ENCODE measurements at regions not wholly inside any gene's neighbourhood (a gene's known extent, or its start where the extent isn't known, plus 50 kb on each side); places are given as distances from the start of the nearest gene placed in this dataset.
"Not testable (repeated sequence)": the region's sequence is repeated elsewhere in the genome, so short reads cannot be mapped to it uniquely, and the experiment has no call there.

DNA sequence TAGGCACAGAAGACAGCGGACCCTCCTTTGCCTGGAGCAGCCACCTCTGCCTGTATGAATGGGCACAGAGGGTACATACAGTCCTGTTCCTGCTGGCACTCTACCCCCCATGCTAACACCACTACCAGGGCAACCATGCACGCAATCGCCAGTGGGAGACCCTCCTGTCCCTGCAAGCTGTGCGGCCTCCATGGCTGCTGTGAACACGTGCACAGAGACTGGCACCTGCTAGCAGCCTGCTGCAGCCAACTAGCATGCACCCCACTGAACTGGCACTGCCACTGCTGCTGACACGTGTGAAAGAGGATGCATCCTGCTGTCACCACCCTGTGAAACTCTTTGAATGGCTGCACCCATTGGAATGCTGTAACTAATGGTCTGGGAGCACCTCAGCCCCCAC, 885.2 kb upstream of the ARRDC3 start:
- Mint-ChIP-seq H3K4me1 (ENCODE audit: low read depth) (no peaks in the 10 kb centered on the region), H3K27me3 (no peaks in the 10 kb centered on the region), H3K9me3 (ENCODE audit: low read depth) (peaks cover 3% of the 10 kb centered on the region), H3K4me3 (ENCODE audit: low read depth) (no peak overlapping the region), H3K27ac (no peak overlapping the region), H3K36me3 (ENCODE audit: insufficient read depth) (no peaks in the 10 kb centered on the region)
- DNase-seq (ENCODE audit: low spot score, unreplicated experiment): no peak
- TF ChIP-seq, protein P1, sequence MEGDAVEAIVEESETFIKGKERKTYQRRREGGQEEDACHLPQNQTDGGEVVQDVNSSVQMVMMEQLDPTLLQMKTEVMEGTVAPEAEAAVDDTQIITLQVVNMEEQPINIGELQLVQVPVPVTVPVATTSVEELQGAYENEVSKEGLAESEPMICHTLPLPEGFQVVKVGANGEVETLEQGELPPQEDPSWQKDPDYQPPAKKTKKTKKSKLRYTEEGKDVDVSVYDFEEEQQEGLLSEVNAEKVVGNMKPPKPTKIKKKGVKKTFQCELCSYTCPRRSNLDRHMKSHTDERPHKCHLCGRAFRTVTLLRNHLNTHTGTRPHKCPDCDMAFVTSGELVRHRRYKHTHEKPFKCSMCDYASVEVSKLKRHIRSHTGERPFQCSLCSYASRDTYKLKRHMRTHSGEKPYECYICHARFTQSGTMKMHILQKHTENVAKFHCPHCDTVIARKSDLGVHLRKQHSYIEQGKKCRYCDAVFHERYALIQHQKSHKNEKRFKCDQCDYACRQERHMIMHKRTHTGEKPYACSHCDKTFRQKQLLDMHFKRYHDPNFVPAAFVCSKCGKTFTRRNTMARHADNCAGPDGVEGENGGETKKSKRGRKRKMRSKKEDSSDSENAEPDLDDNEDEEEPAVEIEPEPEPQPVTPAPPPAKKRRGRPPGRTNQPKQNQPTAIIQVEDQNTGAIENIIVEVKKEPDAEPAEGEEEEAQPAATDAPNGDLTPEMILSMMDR (IDR thresholded peaks at IDR 0.05; ENCODE audit: unreplicated experiment): no peak

DNA sequence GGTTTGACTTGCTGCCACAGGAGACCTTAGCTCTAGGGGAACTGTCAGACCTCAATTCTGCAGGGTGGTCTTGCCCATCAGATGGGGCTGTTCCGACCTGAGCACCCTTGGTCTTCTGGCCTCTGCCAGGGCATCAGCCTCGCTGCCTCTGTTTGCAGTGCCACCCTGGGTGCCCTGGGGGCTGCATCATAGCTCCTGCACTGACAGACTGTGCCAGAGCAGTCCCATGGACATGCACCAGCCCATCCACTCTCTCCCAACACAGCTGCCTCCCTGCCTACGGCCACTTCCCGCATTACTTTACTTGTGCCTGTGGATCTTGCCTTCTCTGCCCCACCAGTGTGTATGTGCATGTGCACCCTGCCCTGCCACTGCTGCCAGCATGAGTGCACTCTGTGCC, 884.7 kb upstream of the ARRDC3 start:
- DNase-seq (ENCODE audit: low spot score, unreplicated experiment): no peak
- TF ChIP-seq, protein P1 (IDR thresholded peaks at IDR 0.05; ENCODE audit: unreplicated experiment): no peak
- Mint-ChIP-seq H3K36me3 (ENCODE audit: insufficient read depth) (no peaks in the 10 kb centered on the region), H3K4me3 (ENCODE audit: low read depth) (no peak overlapping the region), H3K4me1 (ENCODE audit: low read depth) (no peaks in the 10 kb centered on the region), H3K27ac (no peak overlapping the region), H3K9me3 (ENCODE audit: low read depth) (peaks cover 3% of the 10 kb centered on the region), H3K27me3 (no peaks in the 10 kb centered on the region)

DNA sequence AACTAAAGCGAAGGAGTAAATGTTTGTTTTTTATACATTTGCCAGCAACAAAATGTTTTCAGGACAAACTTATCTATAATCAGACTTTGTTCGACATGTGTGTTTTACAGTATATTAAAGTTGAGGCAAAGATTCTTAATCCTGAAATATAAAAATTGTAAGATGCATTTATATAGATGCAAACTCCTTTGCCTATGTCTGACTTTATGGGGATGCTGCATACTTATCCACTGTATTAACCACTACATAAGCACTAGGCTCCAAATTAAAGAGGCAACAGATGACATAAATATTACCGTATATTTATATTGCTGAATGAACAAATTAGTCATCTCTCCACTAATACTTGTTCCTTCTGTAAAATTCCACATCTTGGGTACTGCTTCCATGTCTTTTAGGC, 882.7 kb upstream of the ARRDC3 start:
- DNase-seq (ENCODE audit: low spot score, unreplicated experiment): no peak
- Mint-ChIP-seq H3K4me3 (ENCODE audit: low read depth) (no peak overlapping the region), H3K27ac (no peak overlapping the region), H3K27me3 (no peaks in the 10 kb centered on the region), H3K4me1 (ENCODE audit: low read depth) (no peaks in the 10 kb centered on the region), H3K36me3 (ENCODE audit: insufficient read depth) (no peaks in the 10 kb centered on the region), H3K9me3 (ENCODE audit: low read depth) (no peaks in the 10 kb centered on the region)
- TF ChIP-seq, protein P1 (IDR thresholded peaks at IDR 0.05; ENCODE audit: unreplicated experiment): no peak

DNA sequence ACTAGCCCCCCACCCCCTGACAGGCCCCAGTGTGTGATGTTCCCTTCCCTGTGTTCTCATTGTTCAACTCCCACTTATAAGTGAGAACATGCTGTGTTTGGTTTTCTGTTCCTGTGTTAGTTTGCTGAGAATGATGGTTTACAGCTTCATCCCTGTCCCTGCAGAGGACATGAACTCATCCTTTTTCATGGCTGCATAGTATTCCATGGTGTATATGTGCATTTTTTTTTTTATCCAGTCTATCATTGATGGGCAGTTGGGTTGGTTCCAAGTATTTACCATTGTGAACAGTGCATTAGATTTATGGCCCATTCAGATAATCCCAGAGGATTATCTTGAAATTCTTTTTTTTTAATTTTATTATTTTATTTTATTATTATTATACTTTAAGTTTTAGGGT, 872.5 kb upstream of the ARRDC3 start:
- H3K36me3 Mint-ChIP-seq (ENCODE audit: insufficient read depth); H3K4me1 Mint-ChIP-seq (ENCODE audit: low read depth); H3K27me3 Mint-ChIP-seq: not testable (repeated sequence)

DNA sequence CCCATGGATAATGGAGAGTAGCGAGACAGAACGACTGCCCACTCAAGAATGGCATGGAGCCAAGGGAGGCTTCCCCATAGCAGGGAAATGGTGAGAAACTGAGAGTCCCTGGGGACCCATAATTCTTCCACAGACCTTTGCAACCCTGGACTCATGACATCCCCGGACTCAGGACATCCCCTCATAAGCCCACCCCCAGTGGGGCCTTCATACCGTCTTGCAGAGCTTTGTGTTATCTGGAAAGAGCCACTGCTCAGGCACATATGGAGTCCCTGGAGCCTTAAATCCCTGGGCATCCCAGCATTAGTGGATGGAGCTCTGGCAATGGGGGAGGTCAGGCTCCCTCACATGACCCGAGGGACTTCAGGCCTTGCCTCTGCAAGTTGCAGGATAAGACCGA, 865.4 kb upstream of the ARRDC3 start:
- DNase-seq (ENCODE audit: low spot score, unreplicated experiment): no peak
- H3K27me3 Mint-ChIP-seq: no peaks in the 10 kb centered on the region
- H3K4me1 Mint-ChIP-seq (ENCODE audit: low read depth): no peaks in the 10 kb centered on the region
- TF ChIP-seq, protein P1 (IDR thresholded peaks at IDR 0.05; ENCODE audit: unreplicated experiment): no peak
- no peak overlapping the region for H3K4me3 Mint-ChIP-seq (ENCODE audit: low read depth)
- H3K36me3 Mint-ChIP-seq (ENCODE audit: insufficient read depth): peaks cover 4% of the 10 kb centered on the region
- H3K9me3 Mint-ChIP-seq (ENCODE audit: low read depth): peaks cover 13% of the 10 kb centered on the region
- H3K27ac Mint-ChIP-seq: no peak overlapping the region

More for the DNA sequence above, 872.5 kb upstream of the ARRDC3 start:
- not testable (repeated sequence) for H3K9me3 Mint-ChIP-seq (ENCODE audit: low read depth); H3K4me3 Mint-ChIP-seq (ENCODE audit: low read depth); DNase-seq (ENCODE audit: low spot score, unreplicated experiment); H3K27ac Mint-ChIP-seq

DNA sequence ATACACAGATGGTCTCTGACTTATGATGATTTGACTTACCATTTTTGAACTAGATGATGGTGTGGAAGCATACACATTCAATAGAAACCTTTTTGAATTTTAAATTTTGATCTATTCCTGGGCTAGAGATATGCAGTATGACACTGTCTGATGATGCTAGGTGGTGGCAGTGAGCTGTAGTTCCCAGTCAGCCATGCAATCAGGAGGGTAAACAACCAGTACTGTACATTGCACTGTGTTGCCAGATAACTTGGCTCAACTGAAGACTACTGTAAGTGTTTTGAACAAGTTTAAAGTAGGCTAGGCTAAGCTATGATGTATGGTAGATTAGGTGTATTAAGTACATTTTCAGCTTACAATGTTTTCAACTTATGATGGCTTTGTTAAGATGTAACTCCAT, 859.1 kb upstream of the ARRDC3 start:
- H3K4me1 Mint-ChIP-seq (ENCODE audit: low read depth): no peaks in the 10 kb centered on the region
- TF ChIP-seq, protein P1 (IDR thresholded peaks at IDR 0.05; ENCODE audit: unreplicated experiment): no peak
- H3K27ac Mint-ChIP-seq: no peak overlapping the region
- H3K36me3 Mint-ChIP-seq (ENCODE audit: insufficient read depth): no peaks in the 10 kb centered on the region
- H3K4me3 Mint-ChIP-seq (ENCODE audit: low read depth): no peak overlapping the region
- no peak for DNase-seq (ENCODE audit: low spot score, unreplicated experiment)
- no peaks in the 10 kb centered on the region for H3K27me3 Mint-ChIP-seq
- no peaks in the 10 kb centered on the region for H3K9me3 Mint-ChIP-seq (ENCODE audit: low read depth)
